ENCODE measurements at regions not wholly inside any gene's neighbourhood (a gene's known extent, or its start where the extent isn't known, plus 50 kb on each side); places are given as distances from the start of the nearest gene placed in this dataset.

GRCh38 chr7:69147631-69148030 is 450.6 kb upstream of the AUTS2 start:
- TF ChIP-seq EP300 (IDR thresholded peaks at IDR 0.05) (no peak), CTCF (IDR thresholded peaks at IDR 0.05) (no peak), POLR2A (IDR thresholded peaks at IDR 0.05) (no peak), POLR2AphosphoS5 (IDR thresholded peaks at IDR 0.05) (no peak)
